AG04449 (cell line): ENCODE measurements at regions not wholly inside any gene's neighbourhood (a gene's known extent, or its start where the extent isn't known, plus 50 kb on each side); places are given as distances from the start of the nearest gene placed in this dataset.
A peak's percentile ranks its signal among the peaks of the same experiment; 100 is the strongest.

ENCODE experiments used
- CTCF ChIA-PET: fragments of 350-600 bp; formaldehyde crosslinking; extraction: SDS; loops from one replicate; lab custom pipeline; 2021; ENCODE audit warnings: antibody characterized with exemption; lab: Yijun Ruan, JAX
- POLR2A ChIA-PET: fragments of 400-600, 350-600 bp; formaldehyde crosslinking; extraction: SDS; loops from one replicate; lab custom pipeline; 2020; ENCODE audit warnings: antibody characterized with exemption, inconsistent platforms; lab: Yijun Ruan, JAX
- DNase-seq: peaks from one replicate; pipeline ENCODE4 v3.0.0-alpha.2; 2010; ENCODE audit warnings: low read depth, low spot score
- H3K4me3 ChIP-seq: 2 replicates; pipeline ENCODE4 v1.5.1; 2011; ENCODE audit warnings: low read depth, mild to moderate bottlenecking, control low read depth, low read length
- CTCF ChIP-seq: IDR thresholded peaks from one replicate; pipeline ENCODE4 v1.5.1; 2011; ENCODE audit warnings: mild to moderate bottlenecking, moderate library complexity, low read length, control low read depth, inconsistent platforms; ENCODE audit not compliant: insufficient read depth; ENCODE audit errors: missing control alignments

- ChIA-PET CTCF (interaction anchor here (0.9 kb wide), 1 partner anchor 314 kb away, joined by 3 read pairs; no protein-coding TSS in a partner anchor), POLR2A (no interaction called here)
- DNase-seq = peak; percentile 36
- TF ChIP-seq CTCF = no peak
- no peak overlapping the region for H3K4me3 ChIP-seq
Measured at GRCh38 chr5:60334281-60334713, 365.7 kb downstream of the DEPDC1B start.

DNA sequence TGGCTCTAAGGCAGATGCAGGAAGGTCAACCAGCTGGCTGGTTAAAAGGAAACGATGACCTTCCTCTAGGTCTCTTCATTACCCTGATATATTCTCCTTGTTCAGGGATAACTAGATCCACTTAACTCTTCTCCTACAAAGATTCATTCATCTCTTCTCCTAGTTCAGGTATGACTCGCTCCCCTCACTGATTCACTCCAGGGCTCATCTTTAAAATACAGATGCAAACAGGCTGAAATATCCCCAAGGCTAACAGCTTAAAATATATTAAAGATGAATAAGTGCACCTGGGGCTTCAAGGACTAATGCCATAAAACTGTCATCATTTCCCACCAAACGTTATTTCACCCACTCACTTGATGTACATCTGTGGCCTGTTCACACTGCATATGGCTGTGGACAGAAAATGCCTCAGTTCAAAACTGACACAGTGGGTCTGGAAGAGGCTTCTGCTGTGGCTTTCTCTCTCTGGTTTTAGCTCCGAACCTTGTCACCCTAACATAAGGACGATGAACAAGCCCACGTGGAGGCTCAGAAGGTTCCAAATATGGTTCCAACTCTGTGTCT, 366.9 kb downstream of the DEPDC1B start:
- ChIA-PET CTCF (interaction anchor here (1.3 to 2.0 kb wide), 3 partner anchors 9 to 47 kb away, joined by 4 read pairs; no protein-coding TSS in a partner anchor), POLR2A (no interaction called here)
- no peak for DNase-seq
- no peak overlapping the region for H3K4me3 ChIP-seq
- no peak for TF ChIP-seq CTCF

- no peak for DNase-seq
- H3K4me3 ChIP-seq = no peak overlapping the region
- CTCF ChIA-PET = interaction anchor here (1.3 to 2.0 kb wide), 3 partner anchors 9 to 47 kb away, joined by 4 read pairs; no protein-coding TSS in a partner anchor
- no peak for TF ChIP-seq CTCF
- POLR2A ChIA-PET = no interaction called here
Measured at GRCh38 chr5:60332244-60333004, 367.5 kb downstream of the DEPDC1B start.

DNA sequence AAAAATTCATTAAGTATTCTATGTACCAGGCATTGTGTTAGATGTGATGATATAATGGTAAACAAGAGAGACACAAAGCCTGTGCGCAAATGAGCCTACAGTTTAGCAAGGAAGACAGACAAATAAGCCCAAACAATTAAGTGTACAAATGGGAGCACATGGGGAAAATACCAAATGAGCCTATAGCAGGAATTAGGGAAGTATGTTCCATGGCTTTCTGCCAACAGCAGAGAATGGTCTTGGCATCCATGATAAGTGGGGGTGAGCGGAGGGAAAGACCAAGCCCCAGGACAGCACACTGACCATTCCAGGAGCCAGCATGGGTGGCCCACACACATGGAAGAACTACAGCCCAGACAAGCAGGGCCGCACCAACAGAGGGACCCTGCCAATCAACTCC, 369.7 kb downstream of the DEPDC1B start:
- ChIA-PET CTCF (no interaction called here), POLR2A (no interaction called here)
- no peak overlapping the region for H3K4me3 ChIP-seq
- no peak for DNase-seq
- TF ChIP-seq CTCF = no peak

GRCh38 chr5:60325870-60326269, 374.1 kb downstream of the DEPDC1B start:
- DNase-seq = no peak
- no peak overlapping the region for H3K4me3 ChIP-seq
- ChIA-PET CTCF (no interaction called here), POLR2A (no interaction called here)
- no peak for TF ChIP-seq CTCF

DNA sequence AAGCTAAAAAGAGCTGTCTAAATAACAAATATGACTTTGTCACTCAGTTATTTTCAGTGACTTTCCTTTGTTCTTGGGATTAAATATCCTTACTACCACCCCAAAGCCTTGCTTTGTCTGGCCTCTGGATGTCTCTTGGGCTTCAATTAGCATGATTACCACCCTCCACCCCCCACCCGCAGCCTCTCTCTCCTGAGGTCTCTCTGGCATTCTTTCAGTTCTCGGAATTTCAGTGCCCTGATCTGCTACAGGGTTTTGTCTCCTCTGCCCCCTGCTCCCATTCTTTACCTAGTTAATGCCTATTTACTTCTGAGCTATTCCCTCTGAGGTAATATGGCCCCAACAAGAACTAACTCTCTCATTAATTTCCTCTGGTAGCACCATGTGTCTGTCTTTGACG, 376.4 kb downstream of the DEPDC1B start:
- POLR2A ChIA-PET = no interaction called here
- DNase-seq = no peak
- TF ChIP-seq CTCF = no peak
- CTCF ChIA-PET = interaction anchor here (1.6 kb wide), 1 partner anchor 9 kb away, joined by 4 read pairs; no protein-coding TSS in a partner anchor
- no peak overlapping the region for H3K4me3 ChIP-seq
